Calu3 (cell line): ENCODE measurements at regions not wholly inside any gene's neighbourhood (a gene's known extent, or its start where the extent isn't known, plus 50 kb on each side); places are given as distances from the start of the nearest gene placed in this dataset.

Experiments used
- BruUV-seq: library from RNA; stranded (reverse); fragments of 400-500 nt; replicated peaks from 2 replicates; lab custom pipeline; 2021; lab: Mats Ljungman, UMichigan
- CTCF ChIA-PET: fragments of 300-600 bp; sonication (Branson Sonifier 250); formaldehyde crosslinking; loops from one replicate; lab custom pipeline; 2022; ENCODE audit warnings: antibody characterized with exemption; lab: Charles Lee
- DNase-seq: peaks from one replicate; pipeline ENCODE4 v3.0.0; 2022
- H3K27ac Mint-ChIP-seq: one replicate; pipeline ENCODE4 v1.8.0; 2022; ENCODE audit warnings: mixed read lengths; ENCODE audit not compliant: unreplicated experiment
- H3K27me3 Mint-ChIP-seq: one replicate; pipeline ENCODE4 v1.8.0; 2022; ENCODE audit warnings: mixed read lengths; ENCODE audit not compliant: unreplicated experiment
- H3K36me3 Mint-ChIP-seq: one replicate; pipeline ENCODE4 v1.8.0; 2022; ENCODE audit warnings: mild to moderate bottlenecking, moderate library complexity, mixed read lengths; ENCODE audit not compliant: insufficient read depth, unreplicated experiment
- H3K4me1 Mint-ChIP-seq: one replicate; pipeline ENCODE4 v1.8.0; 2022; ENCODE audit warnings: mild to moderate bottlenecking, low read depth, mixed read lengths; ENCODE audit not compliant: unreplicated experiment
- H3K4me3 Mint-ChIP-seq: one replicate; pipeline ENCODE4 v1.8.0; 2022; ENCODE audit warnings: mild to moderate bottlenecking, low read depth, moderate library complexity, mixed read lengths; ENCODE audit not compliant: unreplicated experiment
- H3K9me3 Mint-ChIP-seq: one replicate; pipeline ENCODE4 v1.8.0; 2022; ENCODE audit warnings: low read depth, mixed read lengths; ENCODE audit not compliant: unreplicated experiment
- CTCF ChIP-seq: fragments of 200-600 bp; IDR thresholded peaks from one replicate; pipeline ENCODE4 v1.8.0; 2022; ENCODE audit warnings: antibody characterized with exemption; ENCODE audit not compliant: unreplicated experiment
- intact Hi-C: fragments of 100-400 bp; cut with micrococcal nuclease; formaldehyde crosslinking; loops from one replicate; pipeline ENCODE4 v1.10.0; 2022; ENCODE audit not compliant: unreplicated experiment

- H3K4me1 Mint-ChIP-seq, result no peaks in the 10 kb centered on the region
- H3K27me3 Mint-ChIP-seq, result no peaks in the 10 kb centered on the region
- BruUV-seq, result no TSS peak
- no peak for TF ChIP-seq CTCF
- no peak for DNase-seq
- no peak overlapping the region for H3K27ac Mint-ChIP-seq
- CTCF ChIA-PET, result no interaction called here
- no peak overlapping the region for H3K4me3 Mint-ChIP-seq
- no peaks in the 10 kb centered on the region for H3K9me3 Mint-ChIP-seq
- intact Hi-C loops, result no loop called here
- H3K36me3 Mint-ChIP-seq, result no peaks in the 10 kb centered on the region
These were observed 859.6 kb upstream of the KCND2 start for GRCh38 chr7:119413314-119413805.

DNA sequence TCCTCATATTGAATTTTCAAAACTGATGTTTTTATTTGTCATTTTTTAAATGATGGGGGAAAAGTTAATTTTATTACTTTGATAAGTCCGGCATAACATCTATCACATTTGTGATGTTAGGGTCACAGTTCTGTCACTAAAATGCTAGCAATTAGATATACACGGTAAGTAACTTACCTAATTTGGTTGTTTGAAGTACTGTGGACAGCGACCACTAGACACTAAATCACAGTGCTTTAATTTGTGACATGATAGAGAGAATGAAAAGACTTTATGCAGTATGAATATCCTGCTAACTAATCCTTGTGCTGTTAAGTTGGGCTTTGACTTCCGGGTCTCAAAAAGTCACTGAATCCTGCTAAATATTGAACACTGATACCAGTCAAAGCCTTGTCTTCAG, 857.3 kb upstream of the KCND2 start:
- no peaks in the 10 kb centered on the region for H3K27me3 Mint-ChIP-seq
- H3K4me3 Mint-ChIP-seq, result no peak overlapping the region
- no peak for DNase-seq
- H3K9me3 Mint-ChIP-seq, result no peaks in the 10 kb centered on the region
- H3K27ac Mint-ChIP-seq, result no peak overlapping the region
- no peaks in the 10 kb centered on the region for H3K36me3 Mint-ChIP-seq
- intact Hi-C loops, result no loop called here
- no peaks in the 10 kb centered on the region for H3K4me1 Mint-ChIP-seq
- TF ChIP-seq CTCF, result no peak
- CTCF ChIA-PET, result interaction anchor here (0.6 kb wide), 1 partner anchor 944 kb away, joined by 3 read pairs; no protein-coding TSS in a partner anchor
- no TSS peak for BruUV-seq

GRCh38 chr7:119421657-119422056, 851.3 kb upstream of the KCND2 start:
- intact Hi-C loops, result no loop called here
- BruUV-seq, result no TSS peak
- DNase-seq, result no peak
- Mint-ChIP-seq H3K36me3 (no peaks in the 10 kb centered on the region), H3K27me3 (no peaks in the 10 kb centered on the region), H3K4me3 (no peak overlapping the region), H3K4me1 (no peaks in the 10 kb centered on the region), H3K27ac (no peak overlapping the region), H3K9me3 (no peaks in the 10 kb centered on the region)
- CTCF ChIA-PET, result interaction anchor here (1.2 kb wide), 1 partner anchor 10 kb away, joined by 3 read pairs; no protein-coding TSS in a partner anchor
- no peak for TF ChIP-seq CTCF

GRCh38 chr7:119436882-119437281, 836.1 kb upstream of the KCND2 start:
- no peak for TF ChIP-seq CTCF
- CTCF ChIA-PET, result no interaction called here
- DNase-seq, result no peak
- no peaks in the 10 kb centered on the region for H3K9me3 Mint-ChIP-seq
- H3K36me3 Mint-ChIP-seq, result no peaks in the 10 kb centered on the region
- H3K4me3 Mint-ChIP-seq, result no peak overlapping the region
- H3K4me1 Mint-ChIP-seq, result no peaks in the 10 kb centered on the region
- intact Hi-C loops, result no loop called here
- no TSS peak for BruUV-seq
- no peak overlapping the region for H3K27ac Mint-ChIP-seq
- H3K27me3 Mint-ChIP-seq, result no peaks in the 10 kb centered on the region
